ENCODE measurements at regions not wholly inside any gene's neighbourhood (a gene's known extent, or its start where the extent isn't known, plus 50 kb on each side); places are given as distances from the start of the nearest gene placed in this dataset.

GRCh38 chr11:35876786-35877185 lies 67.1 kb upstream of the LDLRAD3 start (continued):
- TF ChIP-seq ARID5B (CRISPR knock-in tag; IDR thresholded peaks at IDR 0.05) = no peak

- ATAC-seq (no peak), FAIRE-seq (no peak), DNase-seq (ENCODE audit: low spot score) (no peak)
- in situ Hi-C loops (cut with HindIII; ENCODE audit: extremely low pct_ligation_motif_present, low pct_unique_long_range_greater_than_20kb) (no loop called here), intact Hi-C loops (cut with micrococcal nuclease; ENCODE audit: unreplicated experiment) (no loop called here)
- peaks cover 0 to 9% of the 10 kb centered on the region in 2 experiments; a peak in 1 of 5 replicates for H3K27me3 ChIP-seq (ENCODE audit: control insufficient read depth in 1 of 2, insufficient read depth in 2 of 2, low read length in 2 of 2)
- H3K79me2 ChIP-seq (ENCODE audit: insufficient read depth, low read length) = no peaks in the 10 kb centered on the region
- ChIA-PET CTCF (ENCODE audit: low intra/inter-chr PET ratio, low total read pairs) (no interaction called here), POLR2A (no interaction called here)
- H3K4me1 ChIP-seq (ENCODE audit: insufficient read depth, low read length) = no peaks in the 10 kb centered on the region
- no peak overlapping the region for H3K9ac ChIP-seq (ENCODE audit: insufficient read depth, low read depth, low read length)
- H4K20me1 ChIP-seq (ENCODE audit: insufficient read depth, low read length) = no peaks in the 10 kb centered on the region
- H3K4me2 ChIP-seq (ENCODE audit: low read depth, low read length) = no peak overlapping the region
- H3K9me3 ChIP-seq (ENCODE audit: low read length) = no peaks in the 10 kb centered on the region
- H3K4me3 ChIP-seq (replicated peaks in 1 of 3; ENCODE audit: insufficient read depth in 1 of 3, low read depth in 2 of 3, low read length in 3 of 3) = no peak overlapping the region
- no peak overlapping the region for H3K27ac ChIP-seq (ENCODE audit: extremely low read length, insufficient read depth, low read length)
- TF ChIP-seq MTA3 (CRISPR knock-in tag; IDR thresholded peaks at IDR 0.05) (no peak), CEBPB (IDR thresholded peaks at IDR 0.05; ENCODE audit: borderline replicate concordance, low read depth, low read length) (0 out of 2 replicates have a peak, but pooled peaks have one; percentile 22), HNRNPK (IDR thresholded peaks at IDR 0.05; ENCODE audit: low read depth, low read length, poor library complexity, severe bottlenecking) (no peak), IKZF1 (IDR thresholded peaks at IDR 0.05) (no peak)
- H3K36me3 ChIP-seq (replicated peaks in 1 of 2; ENCODE audit: control insufficient read depth in 1 of 2, insufficient read depth in 2 of 2, low read length in 2 of 2) = no peaks in the 10 kb centered on the region
- H2AFZ ChIP-seq (ENCODE audit: low read length) = no peak overlapping the region
- BruUV-seq (replicated peaks) = no TSS peak
- 4% methylated on average over 3 of the region's 3 CpGs for WGBS (ENCODE audit: low lambda C conversion rate)
Observed at GRCh38 chr11:35878741-35879140, 65.1 kb upstream of the LDLRAD3 start.
